ENCODE measurements at regions not wholly inside any gene's neighbourhood (a gene's known extent, or its start where the extent isn't known, plus 50 kb on each side); places are given as distances from the start of the nearest gene placed in this dataset.

GRCh38 chr3:187902041-187902471 is 156.8 kb upstream of the BCL6 start:
- DNase-seq (ENCODE audit: low read depth in 2 of 2) = no peak

GRCh38 chr3:187902936-187903335 is 157.7 kb upstream of the BCL6 start:
- no peak for DNase-seq (ENCODE audit: low read depth in 2 of 2)

DNA sequence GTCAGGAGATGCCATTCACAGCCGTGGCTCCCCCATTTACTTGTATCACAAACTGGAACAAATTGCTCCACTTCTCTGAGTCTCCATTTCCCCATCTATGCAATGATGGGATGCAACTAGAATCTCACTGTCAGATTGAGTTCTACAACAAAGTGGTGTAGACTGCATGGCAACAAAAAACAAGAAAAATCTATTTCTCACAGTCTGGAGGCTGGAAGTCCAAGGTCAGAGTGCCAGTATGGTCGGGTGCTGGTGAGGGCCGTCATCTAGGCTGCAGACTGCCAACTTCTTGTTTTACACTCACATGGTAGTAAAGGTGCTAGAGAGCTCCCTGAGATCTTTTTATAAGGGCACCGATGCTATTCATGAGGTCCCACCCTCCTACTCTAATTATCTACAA is 158.4 kb upstream of the BCL6 start:
- no peak for DNase-seq (ENCODE audit: low read depth in 2 of 2)

DNA sequence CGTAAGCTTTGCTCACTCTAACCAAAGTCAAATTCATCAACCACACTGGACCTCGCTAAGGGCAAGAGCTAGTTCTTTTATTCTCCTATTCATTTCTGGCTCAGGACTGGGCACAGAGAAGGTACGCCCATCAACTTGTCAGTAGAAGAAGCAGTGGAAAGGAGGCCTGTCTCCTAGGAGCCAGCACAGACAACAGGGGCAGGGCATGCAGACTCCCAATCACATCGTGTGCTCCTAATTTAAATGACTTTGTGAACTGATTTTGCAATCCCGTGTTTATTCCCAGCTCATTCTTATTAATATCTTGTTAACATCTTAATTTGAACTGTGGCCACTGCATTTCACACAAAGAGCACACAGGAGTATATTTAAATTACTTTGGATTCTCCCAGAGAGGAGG is 161.1 kb upstream of the BCL6 start:
- no peak for DNase-seq (ENCODE audit: low read depth in 2 of 2)

DNA sequence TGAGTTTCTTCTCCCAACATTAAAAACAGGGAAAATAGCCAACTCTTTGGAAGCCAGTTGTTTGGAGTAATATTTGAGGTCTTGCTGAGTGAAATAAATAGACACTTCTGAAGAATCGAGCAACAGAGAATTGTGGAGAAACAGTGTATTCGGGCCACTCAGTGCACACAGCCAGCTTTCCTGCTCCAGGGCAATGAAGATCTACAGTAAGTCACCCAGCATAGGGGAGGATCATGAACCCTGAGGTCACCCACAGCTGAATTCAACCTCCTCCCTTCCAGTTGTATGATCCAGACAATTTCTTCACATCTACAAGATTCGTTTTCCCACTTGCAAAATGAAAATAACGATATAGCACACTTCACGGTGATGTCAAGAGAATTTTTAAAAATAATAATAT is 161.7 kb upstream of the BCL6 start:
- no peak for DNase-seq (ENCODE audit: low read depth in 2 of 2)

DNA sequence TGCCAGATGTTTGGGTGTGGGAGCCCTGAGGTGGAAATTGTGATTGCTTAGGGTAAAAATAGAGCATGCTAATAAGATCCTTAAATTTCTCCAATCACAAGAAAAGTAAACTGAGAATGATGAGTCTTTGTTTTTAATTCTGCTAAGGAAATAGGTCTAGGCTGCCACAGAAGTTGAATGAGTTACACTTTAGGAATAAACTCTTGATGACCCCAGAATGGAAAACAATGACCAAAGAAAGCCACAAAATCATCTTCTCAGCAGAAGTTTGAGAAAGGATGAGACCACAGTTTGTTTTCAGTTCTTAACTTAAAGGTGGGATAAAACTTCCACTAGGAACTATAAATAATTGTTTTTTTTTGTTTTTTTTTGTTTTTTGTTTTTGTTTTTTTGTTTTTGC is 164.6 kb upstream of the BCL6 start:
- DNase-seq (ENCODE audit: low read depth in 2 of 2) = no peak

GRCh38 chr3:187912007-187912406 is 166.7 kb upstream of the BCL6 start:
- DNase-seq (ENCODE audit: low read depth in 2 of 2) = no peak

DNA sequence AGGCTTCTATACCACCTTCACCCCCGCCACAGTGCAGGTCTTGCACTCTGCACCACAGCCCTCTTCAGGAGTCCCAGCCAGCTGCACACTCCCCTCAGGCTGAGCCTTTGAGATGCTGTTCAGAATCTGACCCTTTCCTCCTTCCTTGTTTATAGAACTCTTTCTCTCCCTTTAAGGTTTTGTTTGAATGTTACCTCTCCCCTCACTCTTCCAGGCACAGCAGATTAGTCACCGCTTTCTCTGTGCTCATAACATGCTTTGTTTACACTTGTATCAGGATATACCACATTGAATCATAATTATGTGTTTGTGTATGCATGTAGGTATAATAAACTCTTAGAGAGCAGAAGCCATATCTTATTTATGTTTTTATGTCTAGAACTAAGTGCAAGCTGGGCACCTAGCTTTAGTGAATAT is 168.4 kb upstream of the BCL6 start:
- no peak for DNase-seq (ENCODE audit: low read depth in 2 of 2)

GRCh38 chr3:187914231-187914630 is 169.0 kb upstream of the BCL6 start:
- no peak for DNase-seq (ENCODE audit: low read depth in 2 of 2)

- no peak for DNase-seq (ENCODE audit: low read depth in 2 of 2)
Measured at GRCh38 chr3:187916072-187916471, 170.8 kb upstream of the BCL6 start.

GRCh38 chr3:187918081-187918644 is 172.9 kb upstream of the BCL6 start:
- DNase-seq (ENCODE audit: low read depth in 2 of 2) = no peak

DNA sequence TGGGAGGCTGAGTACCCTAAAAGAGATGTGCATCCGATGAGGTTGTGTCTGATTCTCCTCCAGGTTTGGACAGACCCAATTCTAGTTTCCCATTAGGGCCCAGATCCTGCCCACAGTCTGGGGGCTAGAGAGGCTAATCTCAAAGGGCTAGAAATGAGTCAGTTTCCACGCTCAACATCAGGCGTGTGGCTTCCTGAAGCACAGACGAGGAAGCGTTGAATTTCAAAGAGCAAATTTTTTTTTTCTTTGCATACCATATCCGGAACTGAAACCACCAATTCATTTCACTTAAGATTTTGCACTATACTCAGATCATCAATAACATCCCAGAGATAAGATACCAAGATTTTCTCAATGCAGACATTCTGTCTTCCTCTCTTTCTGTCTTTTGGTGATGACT is 173.8 kb upstream of the BCL6 start:
- DNase-seq (ENCODE audit: low read depth in 2 of 2) = peak; percentile 54 to 55

DNA sequence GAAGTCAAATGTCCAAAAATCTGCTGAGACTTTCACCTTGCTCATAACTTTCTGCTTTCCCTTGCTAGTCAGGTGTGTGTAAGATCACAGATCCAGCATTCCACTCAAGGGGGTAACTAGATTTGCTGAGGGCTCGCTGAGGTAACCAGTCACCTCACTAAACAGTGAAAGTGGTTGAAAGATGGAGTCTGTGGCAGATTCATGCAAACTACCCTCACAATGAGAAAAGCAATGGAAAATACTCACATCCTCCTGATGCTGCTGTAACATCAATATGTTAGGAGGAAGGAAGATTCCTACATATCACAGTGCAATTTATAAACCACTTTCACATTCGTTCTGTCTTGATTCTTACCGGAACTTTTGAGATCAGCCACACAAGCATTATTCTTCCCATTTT is 174.3 kb upstream of the BCL6 start:
- no peak for DNase-seq (ENCODE audit: low read depth in 2 of 2)

DNA sequence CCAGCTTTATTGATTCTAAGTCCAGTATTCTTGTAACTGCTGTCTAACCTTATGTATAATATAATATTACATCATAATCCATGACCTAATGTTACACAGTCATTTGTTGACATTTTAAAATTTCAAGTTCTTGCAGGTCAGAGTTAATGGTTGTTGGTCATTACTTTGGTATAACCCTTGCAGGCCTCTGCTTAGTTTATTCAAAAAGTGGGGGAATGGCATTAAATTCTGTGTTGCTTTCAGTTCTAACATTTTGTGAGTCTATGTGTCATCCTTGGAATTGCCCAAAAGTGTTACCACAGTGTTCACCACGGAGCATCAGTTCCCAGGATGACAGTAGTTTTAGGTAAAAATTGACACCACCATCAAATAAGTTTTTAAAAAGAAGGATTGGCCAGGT is 174.8 kb upstream of the BCL6 start:
- no peak for DNase-seq (ENCODE audit: low read depth in 2 of 2)

GRCh38 chr3:187920913-187921312 is 175.6 kb upstream of the BCL6 start:
- DNase-seq (ENCODE audit: low read depth in 2 of 2) = no peak

DNA sequence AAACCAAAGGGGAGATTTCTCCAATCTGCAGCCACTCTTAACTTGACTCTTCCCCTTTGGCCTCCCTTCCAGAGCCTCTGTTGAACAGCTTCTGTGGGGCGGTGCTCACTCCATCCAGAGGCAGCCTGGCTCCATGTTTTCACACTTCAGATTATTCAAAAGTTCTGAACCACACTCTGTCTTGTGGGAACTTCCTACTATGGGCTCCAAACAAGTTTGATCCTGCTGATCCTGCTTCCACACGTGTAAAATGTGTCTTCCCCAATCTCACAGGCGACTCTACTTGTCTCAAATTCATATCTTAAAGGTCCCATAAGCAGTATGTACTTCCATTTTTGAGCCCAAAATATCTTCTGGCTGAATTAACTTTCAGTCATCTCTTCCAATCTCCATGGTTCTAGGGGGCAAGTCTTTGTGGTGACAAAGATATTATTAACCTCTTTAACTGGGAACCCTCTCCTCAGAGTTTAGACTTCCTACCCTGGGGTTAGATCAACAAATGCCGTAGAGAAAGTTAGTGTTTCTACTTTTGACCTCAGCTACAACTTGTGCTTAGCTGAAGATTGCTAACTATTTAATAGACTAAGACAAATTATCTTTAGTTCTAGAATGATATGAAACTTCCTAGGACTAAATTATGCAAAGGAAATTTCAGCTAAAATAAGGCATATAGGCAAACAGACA is 176.3 kb upstream of the BCL6 start:
- no peak for DNase-seq (ENCODE audit: low read depth in 2 of 2)

DNA sequence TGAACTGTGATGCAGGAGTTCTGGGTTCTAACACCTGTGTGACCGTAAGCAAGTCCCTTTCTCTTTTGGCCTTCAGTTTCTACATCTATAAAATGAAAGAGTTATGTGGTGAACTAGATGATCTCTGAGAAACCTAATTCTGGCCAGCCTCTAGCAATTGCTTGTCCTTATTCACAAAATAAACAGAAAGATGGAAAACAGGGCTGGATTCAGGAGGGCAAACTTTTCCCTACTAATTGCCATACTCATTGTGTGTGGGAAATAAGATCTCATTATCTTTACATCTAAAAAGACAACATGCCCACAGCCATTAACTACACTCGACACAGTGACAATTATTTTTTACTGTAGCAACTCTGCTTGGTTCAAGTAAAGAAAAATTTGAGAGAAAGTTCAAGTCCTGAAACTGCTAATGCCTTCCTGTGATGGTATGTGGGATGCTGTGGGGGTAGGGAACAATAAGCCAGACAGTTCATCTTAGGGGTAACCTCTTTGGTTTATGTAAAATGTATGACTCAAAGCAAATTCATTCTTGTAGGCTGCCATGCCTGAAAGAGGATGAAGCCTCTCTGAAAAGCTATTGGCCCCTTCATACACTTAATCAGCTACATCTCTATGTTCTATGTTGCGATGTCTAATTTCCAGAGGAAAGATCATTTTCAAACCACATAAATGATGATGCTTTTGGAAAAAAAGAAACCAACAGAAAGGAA is 177.6 kb upstream of the BCL6 start:
- DNase-seq (ENCODE audit: low read depth in 2 of 2) = peak in 1 of 2 donors; percentile 21

- no peak for DNase-seq (ENCODE audit: low read depth in 2 of 2)
Measured at GRCh38 chr3:187924651-187925050, 179.4 kb upstream of the BCL6 start.

DNA sequence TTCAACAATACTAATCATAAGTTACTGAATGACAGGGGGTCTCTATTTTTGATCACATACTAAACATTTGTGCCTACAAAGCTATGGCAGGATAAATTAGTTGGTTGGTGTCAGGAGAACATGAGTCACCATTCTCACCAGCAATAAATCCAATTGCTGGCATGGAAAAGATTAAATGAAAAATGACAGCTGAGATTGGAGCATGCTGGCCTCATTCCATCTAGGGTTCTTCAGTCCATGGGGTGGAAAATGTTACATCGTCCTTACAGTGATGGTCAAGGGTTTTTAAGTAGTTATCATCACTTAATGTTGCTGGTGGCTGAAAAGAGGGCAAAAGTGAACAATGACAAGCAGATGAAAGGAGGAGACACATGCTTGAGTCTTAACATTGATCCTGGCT is 180.1 kb upstream of the BCL6 start:
- DNase-seq (ENCODE audit: low read depth in 2 of 2) = no peak

DNA sequence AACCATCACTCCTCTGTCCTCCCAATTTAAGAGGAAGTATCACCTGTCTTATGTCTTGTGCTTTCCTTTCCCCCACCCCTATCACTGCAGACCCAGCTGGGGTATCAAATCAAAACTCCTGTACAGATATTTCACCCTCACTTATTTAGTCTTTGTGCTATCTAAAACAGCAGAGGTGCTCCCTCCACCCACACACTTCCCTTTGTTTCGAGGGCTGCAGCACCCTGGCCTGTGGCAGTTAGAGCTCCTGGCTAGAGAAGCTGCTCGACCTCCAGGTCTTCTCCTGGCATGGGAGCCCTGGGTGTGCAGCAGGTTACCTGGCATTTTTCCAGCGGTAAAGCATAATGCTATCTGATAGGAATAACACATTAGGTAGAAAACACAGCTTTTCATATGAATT is 181.4 kb upstream of the BCL6 start:
- DNase-seq (ENCODE audit: low read depth in 2 of 2) = no peak

- no peak for DNase-seq (ENCODE audit: low read depth in 2 of 2)
Measured at GRCh38 chr3:187927565-187927964, 182.3 kb upstream of the BCL6 start.

GRCh38 chr3:187929112-187929816 is 184.0 kb upstream of the BCL6 start:
- DNase-seq (ENCODE audit: low read depth in 2 of 2) = peak in 1 of 2 donors; percentile 12

- no peak for DNase-seq (ENCODE audit: low read depth in 2 of 2)
Measured at GRCh38 chr3:187930021-187930420, 184.8 kb upstream of the BCL6 start.

All from stimulated activated CD8-positive, alpha-beta memory T cell treated with anti-CD3 and anti-CD28 coated beads, Interleukin-15, amount 100 ng/mL, for 48 hours (primary cell).